Activated CD4-positive, CD25-positive, alpha-beta regulatory T cell treated with anti-CD3 and anti-CD28 coated beads, Interleukin-2, amount 50 U/mL, for 72 hours (primary cell): ENCODE measurements at regions not wholly inside any gene's neighbourhood (a gene's known extent, or its start where the extent isn't known, plus 50 kb on each side); places are given as distances from the start of the nearest gene placed in this dataset.

Experiments used
- DNase-seq: peaks from one replicate; pipeline ENCODE4 v3.0.0; 2021

DNA sequence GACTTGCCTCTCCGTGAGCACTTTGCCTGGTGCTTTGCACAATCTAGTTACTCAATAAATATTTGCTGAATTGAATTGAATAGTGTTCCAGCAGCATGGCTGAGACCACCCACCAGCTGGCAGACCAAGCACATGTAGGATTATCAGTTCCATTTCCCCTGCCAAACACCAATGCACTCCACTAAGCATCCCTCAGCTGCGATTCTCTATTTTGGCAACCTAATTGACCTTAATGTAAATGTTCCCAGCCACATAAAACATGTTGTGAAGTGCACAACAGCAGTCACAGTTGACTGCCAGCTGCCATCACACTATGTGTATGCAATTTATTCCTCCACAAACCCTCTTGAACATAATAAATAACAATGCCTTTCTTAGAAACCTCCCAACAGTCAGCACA is 1879.4 kb upstream of the PIK3C3 start:
- DNase-seq: no peak

DNA sequence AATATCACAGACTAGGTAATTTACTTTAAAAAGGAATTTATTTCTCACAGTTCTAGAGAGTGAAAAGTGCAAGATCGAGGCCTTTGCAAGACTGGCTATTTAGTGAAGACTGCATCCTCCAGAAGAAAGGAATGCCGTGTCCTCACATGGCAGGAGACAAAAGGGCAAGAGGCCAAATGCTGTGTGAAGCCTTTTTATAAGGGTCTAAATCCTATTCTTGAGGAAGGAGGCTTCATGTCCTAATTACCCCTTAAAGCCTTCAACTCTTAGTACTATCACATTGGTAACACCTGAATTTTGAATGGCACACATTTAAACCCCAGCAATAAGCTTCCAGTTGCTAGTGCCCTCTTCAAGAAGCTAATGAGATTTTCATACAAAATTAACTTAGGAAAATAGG is 1882.3 kb upstream of the PIK3C3 start:
- DNase-seq: no peak

DNA sequence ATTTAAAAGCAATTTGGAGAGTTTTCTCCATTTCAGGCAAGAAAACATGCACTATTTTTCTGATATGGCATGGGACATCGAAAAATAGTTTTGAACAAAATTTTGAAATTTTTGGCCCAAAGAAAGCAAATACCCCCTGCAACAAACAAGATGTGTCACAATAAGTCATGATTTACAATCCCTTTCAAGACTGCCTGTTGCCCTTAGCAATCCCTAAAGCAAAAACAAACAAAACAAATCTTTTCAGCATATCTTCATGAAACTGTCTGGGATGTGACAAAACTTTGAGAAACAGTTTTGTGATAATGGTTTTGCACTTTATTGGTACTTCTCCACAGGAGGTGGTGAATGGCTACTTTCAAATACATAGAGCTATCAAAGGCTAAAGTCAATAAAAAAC is 1888.7 kb upstream of the PIK3C3 start:
- no peak for DNase-seq

GRCh38 chr18:40063488-40063887 is 1891.5 kb upstream of the PIK3C3 start:
- no peak for DNase-seq

- no peak for DNase-seq
These were observed 1893.9 kb upstream of the PIK3C3 start for GRCh38 chr18:40061086-40061485.

DNA sequence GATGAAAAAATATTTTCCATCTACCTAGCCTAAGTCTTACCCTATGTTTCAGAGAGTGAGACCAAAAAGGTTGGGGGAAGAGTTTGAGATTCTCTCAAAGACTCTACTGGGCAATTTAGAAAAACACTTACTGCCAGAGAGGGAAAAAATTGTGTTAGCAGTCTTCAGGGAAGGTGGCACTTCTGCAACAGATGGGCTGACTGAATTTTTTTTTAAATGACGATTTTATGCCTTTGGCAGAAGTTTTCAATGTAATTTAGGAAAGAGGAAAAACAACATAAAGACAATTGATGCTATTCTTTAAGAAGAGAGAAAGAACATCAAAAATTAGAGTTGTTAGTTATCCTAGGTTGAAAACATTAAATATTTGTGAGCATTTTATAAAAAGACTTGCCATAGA is 1894.5 kb upstream of the PIK3C3 start:
- no peak for DNase-seq

DNA sequence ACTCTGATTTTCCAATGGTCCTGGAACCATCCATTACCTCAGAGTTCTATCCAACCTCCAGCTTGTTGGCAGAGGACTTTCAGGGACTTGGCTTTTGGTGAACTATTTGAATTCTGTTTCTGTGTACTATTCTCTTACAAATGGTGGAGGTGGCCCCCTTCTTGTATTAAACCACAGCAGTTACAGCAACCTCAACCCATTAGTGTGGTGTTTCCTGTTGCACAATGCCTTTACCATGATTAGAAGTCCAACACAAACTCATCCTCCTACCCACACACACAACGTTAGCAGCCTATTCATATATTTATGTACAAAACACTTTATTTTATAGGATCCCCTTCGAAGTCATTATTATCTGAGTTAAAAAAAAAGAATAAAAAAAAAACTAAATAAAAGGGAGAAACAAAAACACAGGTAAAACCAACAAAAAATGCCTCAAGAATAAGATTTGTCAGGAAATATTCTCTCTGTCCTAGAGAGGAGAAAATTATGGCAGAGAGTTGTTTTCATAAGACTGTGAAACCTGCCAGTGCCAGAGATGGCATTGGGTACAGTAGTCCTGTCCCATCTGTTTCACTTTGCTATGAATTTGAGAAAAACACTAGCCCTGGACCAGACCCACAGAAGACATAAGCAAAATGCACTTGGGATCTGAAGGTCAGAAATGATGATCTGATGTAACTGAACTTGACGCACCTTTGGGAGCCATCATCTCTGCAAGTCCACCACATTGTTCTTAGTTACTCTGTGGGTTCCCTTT is 1896.0 kb upstream of the PIK3C3 start:
- DNase-seq: no peak

- no peak for DNase-seq
These were observed 1898.8 kb upstream of the PIK3C3 start for GRCh38 chr18:40056079-40056692.

GRCh38 chr18:40055262-40055661 is 1899.8 kb upstream of the PIK3C3 start:
- no peak for DNase-seq

GRCh38 chr18:40049716-40050115 is 1905.3 kb upstream of the PIK3C3 start:
- DNase-seq: no peak

GRCh38 chr18:40048886-40049650 is 1906.0 kb upstream of the PIK3C3 start:
- DNase-seq: no peak

DNA sequence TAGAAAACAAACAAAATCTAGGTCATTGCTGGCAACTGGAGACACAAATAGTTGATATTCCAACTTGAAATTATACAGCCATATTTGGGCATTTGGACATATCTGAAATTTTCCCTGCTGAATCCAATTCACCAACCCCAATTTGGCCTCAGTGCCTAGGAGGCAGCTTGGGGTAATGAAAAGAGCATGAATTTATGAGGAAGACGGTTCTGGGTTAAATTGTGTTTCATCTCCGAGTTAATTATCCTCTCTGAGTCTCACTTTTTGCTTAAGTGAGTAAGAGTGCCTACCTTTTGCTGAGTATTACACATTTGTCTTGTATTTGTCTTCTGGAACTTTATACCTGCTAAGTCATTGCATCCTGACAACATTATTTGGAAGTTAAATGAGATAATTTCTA is 1906.8 kb upstream of the PIK3C3 start:
- DNase-seq: no peak

- no peak for DNase-seq
These were observed 1908.4 kb upstream of the PIK3C3 start for GRCh38 chr18:40046596-40046995.

DNA sequence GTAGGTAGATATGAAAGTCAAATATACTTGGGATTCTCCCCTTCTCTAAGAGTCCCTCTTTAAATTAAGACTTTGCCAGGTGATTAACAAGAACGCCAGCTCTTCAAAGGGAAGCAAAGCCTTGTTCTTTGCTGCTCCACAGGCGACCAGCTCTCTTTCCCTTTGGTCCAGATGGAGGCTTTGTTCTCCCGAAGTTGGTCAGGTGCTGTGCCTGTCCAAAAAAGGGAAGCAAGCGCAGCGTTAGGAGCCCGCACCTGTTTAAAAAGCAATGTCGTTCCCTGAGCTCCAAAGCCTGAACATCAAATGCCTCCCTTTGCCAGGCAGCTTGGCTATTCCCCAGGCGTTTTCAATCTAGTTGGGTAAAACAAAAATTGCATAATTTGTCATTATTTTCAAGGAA is 1913.1 kb upstream of the PIK3C3 start:
- DNase-seq: no peak

DNA sequence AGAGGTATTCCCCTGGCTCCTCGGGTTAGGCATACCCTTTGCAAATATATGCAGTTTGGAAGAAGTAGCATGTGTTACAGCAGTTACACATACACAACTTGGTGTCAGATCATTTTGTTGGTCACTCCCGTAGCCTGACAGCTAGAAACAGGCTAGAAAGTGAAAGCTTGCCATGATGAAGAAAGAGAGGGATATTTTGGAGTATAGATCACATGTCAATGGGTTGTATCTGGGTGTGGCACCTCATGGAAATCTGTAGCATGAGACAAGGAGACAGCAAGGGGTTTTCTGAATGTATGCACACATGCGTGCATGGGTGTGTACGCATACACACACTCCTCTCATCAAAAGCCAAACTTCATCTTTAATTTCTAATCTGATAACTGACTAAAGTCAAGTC is 1914.5 kb upstream of the PIK3C3 start:
- DNase-seq: no peak

GRCh38 chr18:40037356-40037755 is 1917.7 kb upstream of the PIK3C3 start:
- DNase-seq: no peak

- DNase-seq: no peak
These were observed 1918.2 kb upstream of the PIK3C3 start for GRCh38 chr18:40036861-40037260.

GRCh38 chr18:40035966-40036365 is 1919.1 kb upstream of the PIK3C3 start:
- DNase-seq: no peak

- DNase-seq: no peak
These were observed 1923.0 kb upstream of the PIK3C3 start for GRCh38 chr18:40032076-40032475.

- DNase-seq: no peak
These were observed 1923.6 kb upstream of the PIK3C3 start for GRCh38 chr18:40031435-40031834.

- DNase-seq: no peak
These were observed 1935.1 kb upstream of the PIK3C3 start for GRCh38 chr18:40019797-40020392.

DNA sequence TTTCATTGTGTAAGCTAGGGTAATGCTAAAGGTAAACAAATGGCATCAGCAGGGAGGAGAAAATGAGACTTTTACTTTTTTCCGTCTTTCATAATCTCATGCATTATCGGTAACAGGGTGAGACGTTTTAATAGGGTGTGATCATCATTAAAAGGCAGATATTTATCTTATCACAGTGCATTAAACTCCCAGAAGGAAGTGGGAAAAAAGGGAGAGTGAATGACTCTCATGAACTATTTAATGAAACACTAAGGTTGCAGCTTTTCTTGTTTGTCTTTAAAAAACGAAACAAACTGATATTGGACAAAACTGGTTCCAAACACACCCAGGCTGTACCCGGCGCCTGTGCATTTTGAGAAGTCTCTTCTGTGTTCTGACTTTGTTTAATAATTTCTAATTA is 1936.8 kb upstream of the PIK3C3 start:
- no peak for DNase-seq

- no peak for DNase-seq
These were observed 1938.0 kb upstream of the PIK3C3 start for GRCh38 chr18:40017021-40017420.

DNA sequence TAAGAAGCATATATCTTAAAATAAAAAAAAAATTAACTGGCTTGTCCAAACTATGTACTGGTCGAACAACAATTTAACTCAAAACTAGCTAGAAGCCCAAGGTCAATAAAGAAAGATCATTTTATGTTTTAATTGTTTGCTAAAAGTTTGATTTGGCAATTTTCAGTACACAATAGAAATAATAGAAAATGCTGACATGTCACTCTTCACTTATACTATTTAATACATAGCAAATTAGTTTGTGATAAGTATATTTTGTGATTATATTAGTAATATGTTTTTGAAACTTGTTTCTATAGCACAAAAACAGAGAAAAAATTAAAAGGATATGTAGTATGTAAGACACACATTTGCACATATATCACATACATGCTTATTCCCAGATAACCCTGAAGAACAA is 1938.6 kb upstream of the PIK3C3 start:
- no peak for DNase-seq
